CD4-positive, alpha-beta T cell treated with Interleukin-6 for 4 hours (primary cell): ENCODE measurements at regions not wholly inside any gene's neighbourhood (a gene's known extent, or its start where the extent isn't known, plus 50 kb on each side); places are given as distances from the start of the nearest gene placed in this dataset.
"Not testable (repeated sequence)": the region's sequence is repeated elsewhere in the genome, so short reads cannot be mapped to it uniquely, and the experiment has no call there.

Source experiments
- DNase-seq: peaks from one replicate; pipeline ENCODE4 v3.0.0-alpha.2; 2020; ENCODE audit warnings: mixed read lengths

GRCh38 chr5:27995867-27996266 is 957.5 kb upstream of the CDH9 start:
- DNase-seq = no peak

GRCh38 chr5:27978322-27978721 is 939.9 kb upstream of the CDH9 start:
- DNase-seq = no peak

GRCh38 chr5:27969157-27969556 is 930.8 kb upstream of the CDH9 start:
- DNase-seq = no peak

- no peak for DNase-seq
Observed at GRCh38 chr5:27963050-27963783, 924.8 kb upstream of the CDH9 start.

GRCh38 chr5:27962198-27962597 is 923.8 kb upstream of the CDH9 start:
- DNase-seq = no peak

GRCh38 chr5:27947088-27947487 is 908.7 kb upstream of the CDH9 start:
- no peak for DNase-seq

GRCh38 chr5:27944471-27944870 is 906.1 kb upstream of the CDH9 start:
- DNase-seq = no peak

- no peak for DNase-seq
Observed at GRCh38 chr5:27938989-27939388, 900.6 kb upstream of the CDH9 start.

- no peak for DNase-seq
Observed at GRCh38 chr5:27928060-27928459, 889.7 kb upstream of the CDH9 start.

- no peak for DNase-seq
Observed at GRCh38 chr5:27911216-27911615, 872.8 kb upstream of the CDH9 start.

GRCh38 chr5:27908341-27908740 is 870.0 kb upstream of the CDH9 start:
- no peak for DNase-seq

GRCh38 chr5:27906931-27907601 is 868.7 kb upstream of the CDH9 start:
- no peak for DNase-seq

- no peak for DNase-seq
Observed at GRCh38 chr5:27906481-27906880, 868.1 kb upstream of the CDH9 start.

GRCh38 chr5:27900761-27901160 is 862.4 kb upstream of the CDH9 start:
- DNase-seq = no peak

- DNase-seq = no peak
Observed at GRCh38 chr5:27876071-27876470, 837.7 kb upstream of the CDH9 start.

- no peak for DNase-seq
Observed at GRCh38 chr5:27875148-27875547, 836.8 kb upstream of the CDH9 start.

- no peak for DNase-seq
Observed at GRCh38 chr5:27868292-27868691, 829.9 kb upstream of the CDH9 start.

GRCh38 chr5:27855491-27855890 is 817.1 kb upstream of the CDH9 start:
- DNase-seq = no peak

- no peak for DNase-seq
Observed at GRCh38 chr5:27854243-27854852, 816.0 kb upstream of the CDH9 start.

GRCh38 chr5:27845248-27845647 is 806.9 kb upstream of the CDH9 start:
- no peak for DNase-seq

GRCh38 chr5:27836704-27837103 is 798.3 kb upstream of the CDH9 start:
- DNase-seq = not testable (repeated sequence)

- no peak for DNase-seq
Observed at GRCh38 chr5:27832886-27833285, 794.5 kb upstream of the CDH9 start.

GRCh38 chr5:27830546-27830945 is 792.2 kb upstream of the CDH9 start:
- no peak for DNase-seq

- no peak for DNase-seq
Observed at GRCh38 chr5:27821681-27822080, 783.3 kb upstream of the CDH9 start.
